Nucleus accumbens (tissue), 56 donors: ENCODE measurements at regions not wholly inside any gene's neighbourhood (a gene's known extent, or its start where the extent isn't known, plus 50 kb on each side); places are given as distances from the start of the nearest gene placed in this dataset.
"Not testable (repeated sequence)": the region's sequence is repeated elsewhere in the genome, so short reads cannot be mapped to it uniquely, and the experiment has no call there.

Experiments
- DNase-seq, 56 donors: peaks; one replicate each; lab custom pipeline; 2025; lab: John Stamatoyannopoulos, UW

GRCh38 chr1:96588416-96588995 is 133.1 kb upstream of the PTBP2 start:
- DNase-seq = no peak

DNA sequence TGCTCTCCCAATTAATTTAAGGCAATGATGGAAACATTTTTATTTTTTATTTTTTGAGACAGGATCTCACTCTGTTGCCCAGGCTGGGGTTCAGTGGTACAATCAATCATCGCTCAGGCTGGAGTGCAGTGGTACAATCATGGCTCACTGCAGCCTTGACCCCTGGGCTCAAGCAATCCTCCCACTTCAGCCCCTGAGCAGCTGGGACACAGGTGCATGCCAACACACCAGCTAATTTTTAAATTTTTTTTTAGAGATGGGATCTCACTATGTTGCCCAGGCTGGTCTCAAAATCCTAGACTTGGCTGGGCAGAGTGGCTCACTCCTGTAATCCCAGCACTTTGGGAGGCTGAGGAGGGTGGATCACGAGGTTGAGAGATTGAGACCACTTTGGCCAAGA is 126.1 kb upstream of the PTBP2 start:
- not testable (repeated sequence) for DNase-seq

DNA sequence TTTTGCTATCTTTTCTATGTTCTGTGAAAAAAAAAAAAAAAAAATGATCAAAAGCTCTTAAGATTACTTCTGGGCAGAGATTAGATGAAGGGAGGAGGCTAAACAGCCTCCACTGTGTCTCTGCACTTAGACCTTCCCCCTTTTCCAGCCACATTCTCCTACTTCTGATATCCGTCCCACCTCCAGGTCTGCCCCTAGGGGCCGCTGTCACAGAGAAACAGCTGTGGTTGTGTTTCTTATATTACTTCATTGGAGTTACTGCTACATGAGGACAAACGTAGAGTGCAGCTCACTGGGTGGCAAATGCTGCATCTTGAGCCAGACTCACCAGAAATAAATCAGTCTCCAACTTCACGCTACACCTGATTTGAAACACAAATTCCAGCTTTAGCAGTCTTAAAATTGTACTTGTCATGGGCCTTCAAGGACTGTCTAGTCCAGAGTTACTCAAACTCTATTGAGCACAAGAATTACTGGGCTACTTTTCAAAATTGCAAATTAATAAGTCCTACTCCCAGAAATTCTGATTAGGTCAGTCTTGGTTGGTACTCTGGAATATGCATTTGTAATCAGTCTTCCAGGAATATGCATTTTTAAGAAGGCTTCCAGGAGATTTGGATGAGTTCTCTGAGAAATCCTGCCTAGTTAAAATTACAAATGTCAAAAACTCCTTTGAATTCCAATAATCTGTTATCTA is 125.2 kb upstream of the PTBP2 start:
- DNase-seq = peak in 1 of 56 donors; percentile 11

- no peak for DNase-seq
These were observed 124.4 kb upstream of the PTBP2 start for GRCh38 chr1:96597218-96597617.

DNA sequence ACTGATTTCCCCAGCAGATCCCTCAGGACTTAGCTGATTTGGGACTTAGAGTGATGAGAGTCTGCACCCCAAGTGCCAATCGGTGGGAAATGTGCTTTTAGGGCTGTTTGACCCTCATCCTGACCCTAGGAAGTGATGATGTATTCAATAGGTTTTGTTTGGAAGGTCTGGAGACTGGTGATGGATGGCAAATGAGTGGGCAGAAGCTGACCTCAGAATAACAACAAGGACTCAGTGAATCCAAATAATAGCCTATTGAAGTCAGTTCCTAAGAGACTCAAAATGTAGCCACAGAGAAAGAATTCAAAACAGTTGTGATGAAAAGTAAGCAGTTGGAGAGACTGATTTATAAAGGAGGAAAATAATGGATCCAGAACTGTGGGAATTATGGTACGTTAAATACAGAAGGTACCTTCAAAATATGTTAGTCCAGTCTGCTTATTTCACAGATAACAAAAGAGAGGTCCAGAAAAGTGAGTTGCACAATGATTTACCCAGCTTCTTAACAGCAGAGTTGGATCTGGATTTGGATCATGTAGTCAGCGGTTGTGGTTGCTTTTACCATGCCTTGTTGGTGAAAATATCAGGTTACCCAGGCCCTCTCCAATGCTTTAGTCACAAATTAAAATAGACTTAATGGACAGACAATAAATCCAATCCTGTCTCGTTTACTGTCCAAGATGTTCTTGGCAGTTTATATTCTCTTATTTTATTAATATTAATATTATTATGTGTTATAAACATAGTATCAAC is 123.0 kb upstream of the PTBP2 start:
- DNase-seq = peak in 30 of 56 donors; percentile 4 to 70 (median 26)

DNA sequence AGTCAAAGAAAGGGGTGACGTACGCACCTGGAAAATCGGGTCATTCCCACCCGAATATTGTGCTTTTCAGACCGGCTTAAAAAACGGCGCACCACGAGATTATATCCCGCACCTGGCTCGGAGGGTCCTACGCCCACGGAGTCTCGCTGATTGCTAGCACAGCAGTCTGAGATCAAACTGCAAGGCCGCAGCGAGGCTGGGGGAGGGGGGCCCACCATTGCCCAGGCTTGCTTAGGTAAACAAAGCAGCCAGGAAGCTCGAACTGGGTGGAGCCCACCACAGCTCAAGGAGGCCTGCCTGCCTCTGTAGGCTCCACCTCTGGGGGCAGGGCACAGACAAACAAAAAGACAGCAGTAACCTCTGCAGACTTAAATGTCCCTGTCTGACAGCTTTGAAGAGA is 117.0 kb upstream of the PTBP2 start:
- not testable (repeated sequence) for DNase-seq

DNA sequence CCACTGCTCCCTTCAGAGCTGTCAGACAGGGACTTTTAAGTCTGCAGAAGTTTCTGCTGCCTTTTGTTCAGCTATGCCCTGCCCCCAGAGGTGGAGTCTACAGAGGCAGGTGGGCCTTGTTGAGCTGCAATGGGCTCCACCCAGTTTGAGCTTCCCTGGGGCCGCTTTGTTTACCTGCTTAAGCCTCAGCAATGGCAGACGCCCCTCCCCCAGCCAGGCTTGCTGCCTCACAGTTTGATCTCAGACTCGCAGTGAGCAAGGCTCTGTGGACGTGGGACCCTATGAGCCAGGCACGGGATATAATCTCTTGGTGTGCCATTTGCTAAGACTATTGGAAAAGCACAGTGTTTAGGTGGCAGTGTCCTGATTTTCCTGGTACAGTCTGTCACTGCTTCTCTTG is 104.2 kb upstream of the PTBP2 start:
- not testable (repeated sequence) for DNase-seq

DNA sequence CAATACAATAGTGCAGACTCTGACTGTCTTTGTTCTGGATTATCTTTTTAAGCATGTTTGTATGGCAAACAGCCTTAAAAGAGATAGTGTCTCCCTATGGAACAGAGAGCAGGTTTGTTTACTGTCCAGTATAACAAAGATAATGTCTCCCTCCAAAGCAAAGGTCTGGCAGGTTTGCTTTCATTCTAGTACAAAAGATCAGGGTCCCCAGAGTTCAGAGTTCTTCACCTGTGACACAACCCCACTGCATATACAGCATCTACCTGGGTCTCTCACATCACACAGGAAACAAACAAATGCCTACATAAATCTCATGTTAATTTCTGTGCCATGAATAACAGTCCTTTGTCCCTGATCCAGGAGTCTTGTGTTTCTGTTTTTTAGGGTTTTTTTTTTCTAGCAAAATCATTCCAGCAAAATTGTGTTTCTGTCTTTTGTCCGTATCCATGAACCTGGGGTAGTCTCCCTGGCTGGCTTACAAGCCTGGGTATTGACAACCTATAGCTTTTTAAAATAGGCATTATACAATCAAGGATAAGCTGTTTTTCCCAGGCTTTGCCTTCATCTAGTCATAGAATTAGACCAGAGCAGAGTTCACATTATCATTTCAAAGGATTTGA is 89.4 kb upstream of the PTBP2 start:
- no peak for DNase-seq

- no peak for DNase-seq
These were observed 87.9 kb upstream of the PTBP2 start for GRCh38 chr1:96633695-96634094.

DNA sequence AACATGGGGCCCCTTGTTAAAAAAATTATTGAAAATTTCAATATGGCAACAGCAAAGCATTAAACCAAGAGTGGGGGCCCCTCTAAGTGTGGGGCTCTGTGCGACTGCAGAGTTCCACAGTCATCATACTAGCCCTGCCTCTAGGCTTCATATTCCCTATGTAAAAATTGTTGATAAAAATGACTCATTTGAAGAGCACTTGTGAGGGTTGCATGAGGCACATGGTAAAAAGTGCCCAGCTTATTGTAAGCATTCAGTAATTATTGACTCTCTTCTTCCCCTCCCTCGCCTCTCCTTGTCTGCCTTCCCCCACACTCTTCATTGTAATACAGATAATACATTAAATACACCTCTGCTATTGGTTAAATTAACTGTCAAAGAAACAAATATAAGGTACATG is 86.7 kb upstream of the PTBP2 start:
- no peak for DNase-seq

GRCh38 chr1:96641282-96641681 is 80.3 kb upstream of the PTBP2 start:
- no peak for DNase-seq

- DNase-seq = no peak
These were observed 78.1 kb upstream of the PTBP2 start for GRCh38 chr1:96643519-96643918.

DNA sequence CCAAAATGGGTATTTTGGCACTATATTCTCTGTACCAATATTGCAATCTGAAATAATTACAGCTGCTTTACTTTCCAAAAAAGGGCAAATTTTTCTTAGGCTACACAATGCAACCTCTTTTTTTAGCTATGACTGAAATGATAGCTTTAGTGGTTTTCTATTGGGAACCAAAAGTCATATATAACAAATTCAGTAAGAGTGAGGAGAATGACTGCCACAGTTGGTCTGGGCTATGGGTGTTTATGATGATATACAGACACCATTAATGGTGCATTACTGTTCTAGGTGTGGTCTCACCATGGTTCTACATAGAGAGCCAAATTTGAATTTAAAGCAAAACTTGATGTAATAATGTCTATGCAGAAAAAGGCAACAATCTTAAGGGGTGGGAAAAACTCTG is 72.3 kb upstream of the PTBP2 start:
- no peak for DNase-seq

- DNase-seq = no peak
These were observed 70.1 kb upstream of the PTBP2 start for GRCh38 chr1:96651517-96651916.

GRCh38 chr1:96660051-96660450 is 61.5 kb upstream of the PTBP2 start:
- no peak for DNase-seq

DNA sequence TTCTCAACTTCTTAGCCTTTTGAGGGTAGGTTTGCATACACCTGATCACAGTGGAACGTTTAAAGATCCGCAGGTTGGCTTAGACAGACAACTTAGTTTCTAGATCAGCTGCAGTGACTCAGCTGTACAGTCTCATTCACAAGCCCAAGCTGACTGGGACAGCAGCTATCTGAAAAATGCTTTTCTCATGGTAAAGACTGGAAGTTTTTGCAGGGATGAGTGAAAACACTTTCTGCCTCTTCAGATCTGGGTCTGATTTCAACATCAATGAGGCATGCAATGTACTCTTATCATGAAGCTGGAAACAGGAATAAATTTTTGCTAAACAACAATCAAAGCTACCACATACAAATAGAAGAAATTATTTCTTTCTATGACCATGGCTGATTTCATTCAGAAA is 61.1 kb upstream of the PTBP2 start:
- DNase-seq = no peak
